Left lobe of liver (tissue), 2 donors: ENCODE measurements at regions not wholly inside any gene's neighbourhood (a gene's known extent, or its start where the extent isn't known, plus 50 kb on each side); places are given as distances from the start of the nearest gene placed in this dataset.
A peak's percentile ranks its signal among the peaks of the same experiment; 100 is the strongest.

Experiments used
- ATAC-seq: fragments of 200-7000 bp; cut with Tn5 transposase; one replicate; pipeline ENCODE4 v1.9.1; 2020; ENCODE audit warnings: mild to moderate bottlenecking, moderate library complexity
- DNase-seq: peaks from one replicate; pipeline ENCODE4 v3.0.0-alpha.2; 2020; ENCODE audit warnings: low spot score
- donor health status: DM: no; HTN: no; CAD: no; lungs with moderate emphysema.
- donor health status: DM: no; HTN: yes; CAD: no.

- no peak for DNase-seq
- ATAC-seq: peak; percentile 51
Measured at GRCh38 chr1:96962751-96963211, 241.2 kb downstream of the PTBP2 start.

GRCh38 chr1:96964761-96965160, 243.2 kb downstream of the PTBP2 start:
- DNase-seq (no peak), ATAC-seq (peak; percentile 73)

- DNase-seq (peak; percentile 66), ATAC-seq (peak; percentile 96)
Measured at GRCh38 chr1:96966536-96967138, 245.1 kb downstream of the PTBP2 start.

GRCh38 chr1:96967311-96967710, 245.7 kb downstream of the PTBP2 start:
- no peak for ATAC-seq
- no peak for DNase-seq

GRCh38 chr1:96968541-96968940, 247.0 kb downstream of the PTBP2 start:
- DNase-seq (no peak), ATAC-seq (no peak)

GRCh38 chr1:96968983-96969382, 247.4 kb downstream of the PTBP2 start:
- ATAC-seq (no peak), DNase-seq (no peak)

GRCh38 chr1:96969656-96970163, 248.1 kb downstream of the PTBP2 start:
- ATAC-seq (no peak), DNase-seq (no peak)

- DNase-seq: no peak
- ATAC-seq: peak; percentile 43
Measured at GRCh38 chr1:96971439-96971838, 249.9 kb downstream of the PTBP2 start.

- ATAC-seq: peak; percentile 75
- DNase-seq: no peak
Measured at GRCh38 chr1:96971849-96972602, 250.4 kb downstream of the PTBP2 start.

- DNase-seq (no peak), ATAC-seq (no peak)
Measured at GRCh38 chr1:96973605-96974004, 252.0 kb downstream of the PTBP2 start.

GRCh38 chr1:96978444-96978843, 256.9 kb downstream of the PTBP2 start:
- ATAC-seq: no peak
- DNase-seq: no peak

GRCh38 chr1:96978901-96979300, 257.3 kb downstream of the PTBP2 start:
- DNase-seq (no peak), ATAC-seq (no peak)

GRCh38 chr1:96979304-96980268, 258.0 kb downstream of the PTBP2 start:
- no peak for DNase-seq
- peak; percentile 33 for ATAC-seq

GRCh38 chr1:96980448-96980847, 258.9 kb downstream of the PTBP2 start:
- ATAC-seq: no peak
- DNase-seq: no peak

- no peak for DNase-seq
- no peak for ATAC-seq
Measured at GRCh38 chr1:96981181-96981580, 259.6 kb downstream of the PTBP2 start.

GRCh38 chr1:96982118-96982517, 260.5 kb downstream of the PTBP2 start:
- no peak for ATAC-seq

GRCh38 chr1:96983866-96984265, 262.3 kb downstream of the PTBP2 start:
- no peak for ATAC-seq
- DNase-seq: no peak

More at GRCh38 chr1:96982118-96982517, 260.5 kb downstream of the PTBP2 start:
- DNase-seq: no peak

- DNase-seq (no peak), ATAC-seq (no peak)
Measured at GRCh38 chr1:96987186-96987703, 265.7 kb downstream of the PTBP2 start.

GRCh38 chr1:96989302-96989701, 267.7 kb downstream of the PTBP2 start:
- no peak for ATAC-seq

GRCh38 chr1:96990136-96990535, 268.6 kb downstream of the PTBP2 start:
- ATAC-seq: no peak
- DNase-seq: no peak

More at GRCh38 chr1:96989302-96989701, 267.7 kb downstream of the PTBP2 start:
- no peak for DNase-seq

- DNase-seq: no peak
- no peak for ATAC-seq
Measured at GRCh38 chr1:96991261-96991660, 269.7 kb downstream of the PTBP2 start.
